Epithelial cell of esophagus (primary cell): ENCODE measurements at regions not wholly inside any gene's neighbourhood (a gene's known extent, or its start where the extent isn't known, plus 50 kb on each side); places are given as distances from the start of the nearest gene placed in this dataset.

Experiments
- DNase-seq: peaks from one replicate; pipeline ENCODE4 v3.0.0; 2010; ENCODE audit warnings: low read depth
- H3K4me3 ChIP-seq: 2 replicates; pipeline ENCODE4 v1.5.1; 2011; ENCODE audit warnings: mild to moderate bottlenecking, low read length, control low read depth
- TF ChIP-seq, protein P1 (sequence below): IDR thresholded peaks from 2 replicates; pipeline ENCODE4 v1.5.1; 2011; ENCODE audit warnings: low read depth, mild to moderate bottlenecking, low read length, control low read depth, inconsistent platforms; ENCODE audit not compliant: insufficient read depth; ENCODE audit errors: missing control alignments

DNA sequence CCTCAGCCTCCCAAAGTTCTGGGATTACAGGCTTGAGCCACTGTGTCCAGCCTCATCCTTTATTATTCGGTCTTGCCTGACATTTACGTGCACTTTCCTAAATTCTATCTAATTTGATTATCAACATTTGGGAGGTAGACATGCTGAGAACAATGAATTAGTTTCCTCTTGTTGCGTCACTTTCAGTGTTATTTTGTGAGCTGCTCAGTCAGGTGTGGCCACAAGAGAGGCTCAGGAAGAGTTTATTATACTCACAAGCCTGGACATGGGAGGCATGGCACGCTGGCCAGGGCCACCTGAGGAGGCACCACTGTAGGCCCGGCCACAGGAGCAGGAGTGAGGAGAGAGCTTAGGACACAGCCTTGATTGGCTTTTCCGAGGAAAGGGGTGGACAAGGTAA lies 59.7 kb upstream of the RBFOX2 start:
- DNase-seq: peak; percentile 75

GRCh38 chr22:36087784-36088183 lies 59.2 kb upstream of the RBFOX2 start:
- TF ChIP-seq, protein P1, sequence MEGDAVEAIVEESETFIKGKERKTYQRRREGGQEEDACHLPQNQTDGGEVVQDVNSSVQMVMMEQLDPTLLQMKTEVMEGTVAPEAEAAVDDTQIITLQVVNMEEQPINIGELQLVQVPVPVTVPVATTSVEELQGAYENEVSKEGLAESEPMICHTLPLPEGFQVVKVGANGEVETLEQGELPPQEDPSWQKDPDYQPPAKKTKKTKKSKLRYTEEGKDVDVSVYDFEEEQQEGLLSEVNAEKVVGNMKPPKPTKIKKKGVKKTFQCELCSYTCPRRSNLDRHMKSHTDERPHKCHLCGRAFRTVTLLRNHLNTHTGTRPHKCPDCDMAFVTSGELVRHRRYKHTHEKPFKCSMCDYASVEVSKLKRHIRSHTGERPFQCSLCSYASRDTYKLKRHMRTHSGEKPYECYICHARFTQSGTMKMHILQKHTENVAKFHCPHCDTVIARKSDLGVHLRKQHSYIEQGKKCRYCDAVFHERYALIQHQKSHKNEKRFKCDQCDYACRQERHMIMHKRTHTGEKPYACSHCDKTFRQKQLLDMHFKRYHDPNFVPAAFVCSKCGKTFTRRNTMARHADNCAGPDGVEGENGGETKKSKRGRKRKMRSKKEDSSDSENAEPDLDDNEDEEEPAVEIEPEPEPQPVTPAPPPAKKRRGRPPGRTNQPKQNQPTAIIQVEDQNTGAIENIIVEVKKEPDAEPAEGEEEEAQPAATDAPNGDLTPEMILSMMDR: no peak

More for the DNA sequence above, 59.7 kb upstream of the RBFOX2 start:
- TF ChIP-seq, protein P1: no peak
- H3K4me3 ChIP-seq: no peak overlapping the region

GRCh38 chr22:36086629-36087254 lies 58.1 kb upstream of the RBFOX2 start:
- TF ChIP-seq, protein P1: no peak
- no peak overlapping the region for H3K4me3 ChIP-seq
- DNase-seq: no peak

More at GRCh38 chr22:36087784-36088183, 59.2 kb upstream of the RBFOX2 start:
- no peak overlapping the region for H3K4me3 ChIP-seq
- peak; percentile 53 for DNase-seq

DNA sequence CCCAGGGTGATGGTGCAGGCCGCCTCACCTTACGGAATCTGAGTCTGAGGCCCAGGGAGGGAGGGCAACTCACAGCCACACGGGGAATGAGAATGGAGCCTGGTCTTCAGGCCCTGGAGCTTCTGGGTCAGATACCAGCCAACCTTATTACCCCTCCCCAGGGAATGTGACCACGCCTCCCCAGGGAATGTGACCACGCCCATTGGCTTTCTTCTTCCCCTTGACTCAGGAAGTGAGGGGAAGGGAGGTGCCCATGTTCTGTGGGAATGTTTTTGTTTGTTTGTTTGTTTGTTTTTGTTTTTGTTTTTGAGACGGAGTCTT lies 57.5 kb upstream of the RBFOX2 start:
- H3K4me3 ChIP-seq: no peak overlapping the region
- peak; percentile 54 for DNase-seq
- TF ChIP-seq, protein P1: no peak

GRCh38 chr22:36085476-36086169 lies 57.0 kb upstream of the RBFOX2 start:
- no peak overlapping the region for H3K4me3 ChIP-seq
- DNase-seq: no peak
- TF ChIP-seq, protein P1: no peak

DNA sequence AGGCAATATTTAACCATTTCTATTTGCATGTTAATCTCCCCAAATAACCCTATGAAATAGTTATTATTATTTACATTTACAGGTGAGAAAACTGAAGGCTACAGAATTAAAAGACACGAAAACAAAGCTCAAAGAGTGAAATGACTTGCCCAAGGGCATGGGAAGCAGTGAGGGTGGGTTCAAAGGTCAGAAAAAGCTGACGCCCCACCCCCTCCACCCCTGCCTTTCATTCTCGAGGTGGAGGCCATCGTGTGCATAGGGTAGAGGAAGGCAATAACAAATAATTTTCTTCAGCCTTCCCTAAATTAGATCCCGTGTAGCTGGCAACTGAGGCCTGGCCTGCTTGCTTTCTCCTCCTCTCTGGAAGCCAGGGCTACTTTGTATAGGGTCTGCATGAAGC lies 56.1 kb upstream of the RBFOX2 start:
- TF ChIP-seq, protein P1: no peak
- no peak overlapping the region for H3K4me3 ChIP-seq
- no peak for DNase-seq

DNA sequence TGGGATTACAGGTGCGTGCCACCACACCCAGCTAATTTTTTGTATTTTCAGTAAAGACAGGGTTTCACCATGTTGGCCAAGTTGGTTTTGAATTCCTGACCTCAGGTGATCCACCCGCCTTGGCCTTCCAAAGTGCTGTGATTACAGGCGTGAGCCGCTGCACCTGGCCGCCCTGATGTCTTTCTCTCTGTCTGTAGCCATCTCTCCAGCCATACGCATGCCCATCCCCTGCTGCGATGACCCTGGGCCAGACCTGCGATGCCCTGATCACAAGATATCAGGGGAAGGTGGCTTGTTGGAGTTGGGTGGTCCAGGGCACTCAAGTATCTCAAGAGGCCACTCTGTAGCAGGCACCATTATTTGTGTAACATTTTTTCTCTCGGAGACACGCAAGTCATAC lies 54.4 kb upstream of the RBFOX2 start:
- no peak for DNase-seq
- TF ChIP-seq, protein P1: no peak
- no peak overlapping the region for H3K4me3 ChIP-seq
